H9 (cell line): ENCODE measurements at regions not wholly inside any gene's neighbourhood (a gene's known extent, or its start where the extent isn't known, plus 50 kb on each side); places are given as distances from the start of the nearest gene placed in this dataset.

Experiments used
- DNase-seq: peaks from one replicate; pipeline ENCODE4 v3.0.0-alpha.2; 2017
- H2AFZ ChIP-seq: one replicate; pipeline ENCODE4 v1.6.1; 2013; ENCODE audit warnings: mild to moderate bottlenecking, low read length, control low read depth, moderate library complexity
- H2AK5ac ChIP-seq: 2 replicates; pipeline ENCODE4 v1.6.1; 2013; ENCODE audit warnings: low read length, control low read depth, mixed read lengths; ENCODE audit not compliant: insufficient read length
- H2BK120ac ChIP-seq: one replicate; pipeline ENCODE4 v1.6.1; 2013; ENCODE audit warnings: low read depth, mild to moderate bottlenecking, low read length, control low read depth, inconsistent platforms; ENCODE audit not compliant: poor library complexity, severe bottlenecking
- H2BK12ac ChIP-seq: 2 replicates; pipeline ENCODE4 v1.6.1; 2013; ENCODE audit warnings: low read length, control low read depth, mixed read lengths, low read depth; ENCODE audit not compliant: insufficient read length
- H2BK15ac ChIP-seq: 2 replicates; pipeline ENCODE4 v1.6.1; 2013; ENCODE audit warnings: low read depth, low read length, control low read depth
- H2BK20ac ChIP-seq: one replicate; pipeline ENCODE4 v1.6.1; 2013; ENCODE audit warnings: low read depth, mild to moderate bottlenecking, low read length, control low read depth, inconsistent platforms; ENCODE audit not compliant: poor library complexity, severe bottlenecking
- H2BK5ac ChIP-seq: 2 replicates; pipeline ENCODE4 v1.6.1; 2013; ENCODE audit warnings: low read length, control low read depth, mixed read lengths; ENCODE audit not compliant: insufficient read length
- H3K14ac ChIP-seq: 2 replicates; pipeline ENCODE4 v1.6.1; 2013; ENCODE audit warnings: low read length, control low read depth; ENCODE audit not compliant: insufficient read depth
- H3K18ac ChIP-seq: 2 replicates; pipeline ENCODE4 v1.6.1; 2013; ENCODE audit warnings: low read depth, mild to moderate bottlenecking, mixed read lengths, low read length, control low read depth; ENCODE audit not compliant: insufficient read length
- H3K23ac ChIP-seq: 2 replicates; pipeline ENCODE4 v1.6.1; 2013; ENCODE audit warnings: low read length, control low read depth, mixed read lengths, low read depth; ENCODE audit not compliant: insufficient read length
- H3K23me2 ChIP-seq: 2 replicates; pipeline ENCODE4 v1.6.1; 2013; ENCODE audit warnings: low read depth, mild to moderate bottlenecking, mixed read lengths, low read length, control low read depth; ENCODE audit not compliant: insufficient read length, poor library complexity, severe bottlenecking
- H3K27ac ChIP-seq: 2 replicates; pipeline ENCODE4 v1.5.1; 2013; ENCODE audit warnings: low read length, control low read depth, mixed read lengths, low read depth; ENCODE audit not compliant: insufficient read length
- H3K27me3 ChIP-seq: 2 replicates; pipeline ENCODE4 v1.6.1; 2013; ENCODE audit warnings: low read length, control low read depth, inconsistent platforms; ENCODE audit not compliant: insufficient read depth
- H3K4ac ChIP-seq: 2 replicates; pipeline ENCODE4 v1.6.1; 2013; ENCODE audit warnings: low read depth, mild to moderate bottlenecking, control low read depth, inconsistent platforms, low read length, moderate library complexity
- H3K4me1 ChIP-seq: 2 replicates; pipeline ENCODE4 v1.6.1; 2013; ENCODE audit warnings: low read length, control low read depth, inconsistent platforms; ENCODE audit not compliant: insufficient read depth
- H3K4me2 ChIP-seq: 2 replicates; pipeline ENCODE4 v1.6.1; 2013; ENCODE audit warnings: low read length, control low read depth, mixed read lengths; ENCODE audit not compliant: insufficient read length, insufficient read depth
- H3K56ac ChIP-seq: 2 replicates; pipeline ENCODE4 v1.6.1; 2013; ENCODE audit warnings: low read depth, mild to moderate bottlenecking, mixed read lengths, low read length, control low read depth; ENCODE audit not compliant: insufficient read length
- H3K79me1 ChIP-seq: 2 replicates; pipeline ENCODE4 v1.6.1; 2013; ENCODE audit warnings: low read depth, mild to moderate bottlenecking, moderate library complexity, low read length, control low read depth, inconsistent platforms; ENCODE audit not compliant: insufficient read depth, poor library complexity, severe bottlenecking
- H3K79me2 ChIP-seq: 2 replicates; pipeline ENCODE4 v1.6.1; 2013; ENCODE audit warnings: low read length, control low read depth, inconsistent platforms; ENCODE audit not compliant: insufficient read depth
- H3K9ac ChIP-seq: 2 replicates; pipeline ENCODE4 v1.6.1; 2013; ENCODE audit warnings: low read length, control low read depth, mixed read lengths; ENCODE audit not compliant: insufficient read length; ENCODE audit errors: extremely low read depth
- H3K9me3 ChIP-seq: one replicate; pipeline ENCODE4 v1.6.1; 2013; ENCODE audit warnings: low read depth, low read length, inconsistent platforms; ENCODE audit not compliant: control insufficient read depth
- H3T11ph ChIP-seq: one replicate; pipeline ENCODE4 v1.6.1; 2013; ENCODE audit warnings: mild to moderate bottlenecking, low read length, control low read depth, inconsistent platforms
- H4K20me1 ChIP-seq: one replicate; pipeline ENCODE4 v1.6.1; 2013; ENCODE audit not compliant: control insufficient read depth, insufficient read length, insufficient read depth
- H4K5ac ChIP-seq: 2 replicates; pipeline ENCODE4 v1.6.1; 2013; ENCODE audit warnings: low read depth, mild to moderate bottlenecking, mixed read lengths, low read length, control low read depth; ENCODE audit not compliant: insufficient read length
- H4K8ac ChIP-seq: replicated peaks from 2 replicates; pipeline ENCODE4 v1.6.1; 2013; ENCODE audit warnings: low read length, control low read depth, mixed read lengths, low read depth; ENCODE audit not compliant: insufficient read length
- H4K91ac ChIP-seq: 2 replicates; pipeline ENCODE4 v1.6.1; 2013; ENCODE audit warnings: low read depth, mild to moderate bottlenecking, moderate library complexity, mixed read lengths, low read length, control low read depth; ENCODE audit not compliant: insufficient read length
- H3K27ac Mint-ChIP-seq, 3 experiments: 2 replicates in 2 of 3; 3 replicates in 1 of 3; pipeline ENCODE4 v1.8.0; 2020 to 2021; ENCODE audit warnings: mixed read lengths in 3 of 3, mild to moderate bottlenecking in 1 of 3, moderate library complexity in 1 of 3
- H3K27me3 Mint-ChIP-seq: 2 replicates; pipeline ENCODE4 v1.8.0; 2021; ENCODE audit warnings: low read depth, mild to moderate bottlenecking, moderate library complexity, mixed read lengths
- H3K36me3 Mint-ChIP-seq, 3 experiments: 2 replicates in 2 of 3; 3 replicates in 1 of 3; pipeline ENCODE4 v1.8.0; 2020 to 2021; ENCODE audit warnings: low read depth in 3 of 3, mixed read lengths in 3 of 3; ENCODE audit not compliant: insufficient read depth in 1 of 3
- H3K4me1 Mint-ChIP-seq, 2 experiments: 2 replicates each; pipeline ENCODE4 v1.8.0; 2020; ENCODE audit warnings: mixed read lengths in 2 of 2
- H3K4me3 Mint-ChIP-seq, 2 experiments: 2 replicates in 1 of 2; 3 replicates in 1 of 2; pipeline ENCODE4 v1.8.0; 2020 to 2021; ENCODE audit warnings: mild to moderate bottlenecking in 2 of 2, mixed read lengths in 2 of 2, moderate library complexity in 1 of 2
- H3K9me3 Mint-ChIP-seq, 2 experiments: 2 replicates in 1 of 2; 3 replicates in 1 of 2; pipeline ENCODE4 v1.8.0; 2020; ENCODE audit warnings: mild to moderate bottlenecking in 2 of 2, mixed read lengths in 2 of 2, moderate library complexity in 1 of 2
- TF ChIP-seq, protein P1 (sequence below): fragments of 200-600 bp; sonication (generic); conservative IDR thresholded peaks from 3 replicates; pipeline ENCODE4 v1.8.0; 2021; ENCODE audit warnings: antibody characterized with exemption, mild to moderate bottlenecking

GRCh38 chr1:82179131-82179530 lies 378.4 kb downstream of the ADGRL2 start:
- no peak overlapping the region for H2BK5ac ChIP-seq
- TF ChIP-seq, protein P1, sequence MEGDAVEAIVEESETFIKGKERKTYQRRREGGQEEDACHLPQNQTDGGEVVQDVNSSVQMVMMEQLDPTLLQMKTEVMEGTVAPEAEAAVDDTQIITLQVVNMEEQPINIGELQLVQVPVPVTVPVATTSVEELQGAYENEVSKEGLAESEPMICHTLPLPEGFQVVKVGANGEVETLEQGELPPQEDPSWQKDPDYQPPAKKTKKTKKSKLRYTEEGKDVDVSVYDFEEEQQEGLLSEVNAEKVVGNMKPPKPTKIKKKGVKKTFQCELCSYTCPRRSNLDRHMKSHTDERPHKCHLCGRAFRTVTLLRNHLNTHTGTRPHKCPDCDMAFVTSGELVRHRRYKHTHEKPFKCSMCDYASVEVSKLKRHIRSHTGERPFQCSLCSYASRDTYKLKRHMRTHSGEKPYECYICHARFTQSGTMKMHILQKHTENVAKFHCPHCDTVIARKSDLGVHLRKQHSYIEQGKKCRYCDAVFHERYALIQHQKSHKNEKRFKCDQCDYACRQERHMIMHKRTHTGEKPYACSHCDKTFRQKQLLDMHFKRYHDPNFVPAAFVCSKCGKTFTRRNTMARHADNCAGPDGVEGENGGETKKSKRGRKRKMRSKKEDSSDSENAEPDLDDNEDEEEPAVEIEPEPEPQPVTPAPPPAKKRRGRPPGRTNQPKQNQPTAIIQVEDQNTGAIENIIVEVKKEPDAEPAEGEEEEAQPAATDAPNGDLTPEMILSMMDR, result no peak
- H4K8ac ChIP-seq, result no peak overlapping the region
- no peak overlapping the region for H3K56ac ChIP-seq
- no peaks in the 10 kb centered on the region for H4K20me1 ChIP-seq
- H3K9me3 ChIP-seq, result no peaks in the 10 kb centered on the region
- no peaks in the 10 kb centered on the region for H3K79me1 ChIP-seq
- no peak overlapping the region for H2BK15ac ChIP-seq
- no peaks in the 10 kb centered on the region for H3K27me3 Mint-ChIP-seq
- no peak overlapping the region for H3K4ac ChIP-seq
- no peak overlapping the region for H3K14ac ChIP-seq
- 0 out of 2 replicates have a peak, but pooled peaks cover 1% of the 10 kb centered on the region for H3K79me2 ChIP-seq
- no peak overlapping the region for H3K23ac ChIP-seq
- H3K9me3 Mint-ChIP-seq, result no peaks in the 10 kb centered on the region
- no peak overlapping the region for H3T11ph ChIP-seq
- H3K27me3 ChIP-seq, result no peaks in the 10 kb centered on the region
- H3K27ac Mint-ChIP-seq, result no peak overlapping the region
- H3K4me1 ChIP-seq, result no peaks in the 10 kb centered on the region
- H2BK120ac ChIP-seq, result no peak overlapping the region
- H4K5ac ChIP-seq, result no peak overlapping the region
- H2AK5ac ChIP-seq, result no peak overlapping the region
- no peak overlapping the region for H3K4me3 Mint-ChIP-seq
- no peak for DNase-seq
- no peak overlapping the region for H2BK20ac ChIP-seq
- H2AFZ ChIP-seq, result no peak overlapping the region
- H3K23me2 ChIP-seq, result no peaks in the 10 kb centered on the region
- H2BK12ac ChIP-seq, result no peak overlapping the region
- H3K4me1 Mint-ChIP-seq, result no peaks in the 10 kb centered on the region
- H3K36me3 Mint-ChIP-seq, result no peaks in the 10 kb centered on the region
- no peak overlapping the region for H3K9ac ChIP-seq
- no peak overlapping the region for H4K91ac ChIP-seq
- H3K27ac ChIP-seq, result no peak overlapping the region
- H3K4me2 ChIP-seq, result no peak overlapping the region
- H3K18ac ChIP-seq, result no peak overlapping the region
